ENCODE measurements at regions not wholly inside any gene's neighbourhood (a gene's known extent, or its start where the extent isn't known, plus 50 kb on each side); places are given as distances from the start of the nearest gene placed in this dataset.
"Not testable (repeated sequence)": the region's sequence is repeated elsewhere in the genome, so short reads cannot be mapped to it uniquely, and the experiment has no call there.

GRCh38 chr17:16868616-16869015, 103.3 kb downstream of the TNFRSF13B start:
- TF ChIP-seq RARB (CRISPR knock-in tag; IDR thresholded peaks at IDR 0.05); ARNTL (CRISPR knock-in tag; IDR thresholded peaks at IDR 0.05; ENCODE audit: borderline replicate concordance, low read depth): not testable (repeated sequence)

All from SK-N-SH treated with all-trans-retinoic acid at 6 μM for 48 hours (cell line).